ENCODE measurements at regions not wholly inside any gene's neighbourhood (a gene's known extent, or its start where the extent isn't known, plus 50 kb on each side); places are given as distances from the start of the nearest gene placed in this dataset.
A peak's percentile ranks its signal among the peaks of the same experiment; 100 is the strongest.

DNA sequence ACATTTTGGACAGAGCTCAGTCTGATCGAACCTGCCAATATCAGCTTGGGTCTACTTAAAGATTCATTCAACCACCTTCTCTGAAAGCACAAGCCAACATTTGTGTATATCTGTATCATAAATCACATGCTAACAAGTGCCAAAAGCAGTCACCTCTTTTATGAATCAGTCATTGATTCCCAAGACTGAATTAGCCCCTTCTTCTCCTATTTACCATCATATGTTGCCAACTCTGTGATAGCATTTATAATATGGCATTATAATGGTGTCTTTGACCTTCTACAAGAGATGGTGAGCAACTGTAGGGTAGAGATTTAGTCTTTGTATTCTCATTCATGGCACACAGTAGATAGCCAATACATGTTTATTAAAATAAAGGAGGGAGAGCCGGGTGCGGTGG lies 61.4 kb downstream of the DDX53 start:
- DNase-seq, result no peak

- no peak for DNase-seq
Observed at GRCh38 chrX:23062359-23062758, 62.6 kb downstream of the DDX53 start.

- no peak for DNase-seq
Observed at GRCh38 chrX:23066588-23067281, 67.0 kb downstream of the DDX53 start.

GRCh38 chrX:23075461-23075860 lies 75.7 kb downstream of the DDX53 start:
- DNase-seq, result peak in 2 of 3 donors; percentile 2 to 13

GRCh38 chrX:23079347-23079746 lies 79.6 kb downstream of the DDX53 start:
- DNase-seq, result no peak

DNA sequence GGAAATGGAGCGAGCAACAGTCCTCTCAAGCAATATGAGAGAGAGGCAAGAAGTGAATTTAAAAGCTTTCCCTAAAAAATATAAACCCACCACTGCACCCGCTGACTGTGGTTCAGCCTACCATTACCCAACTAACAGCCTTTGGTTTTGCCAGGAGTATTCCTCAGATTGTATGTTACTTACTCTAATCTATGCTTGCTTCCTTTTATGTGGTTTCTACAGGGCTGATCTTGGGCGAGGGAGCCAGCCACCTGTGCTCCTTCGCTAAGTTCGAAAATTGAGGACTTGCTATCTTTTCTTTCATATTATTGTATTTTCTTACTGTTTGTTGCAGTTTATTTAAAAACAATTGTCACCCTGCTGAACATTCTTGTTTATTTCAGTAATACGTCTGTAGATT lies 101.1 kb downstream of the DDX53 start:
- no peak for DNase-seq

DNA sequence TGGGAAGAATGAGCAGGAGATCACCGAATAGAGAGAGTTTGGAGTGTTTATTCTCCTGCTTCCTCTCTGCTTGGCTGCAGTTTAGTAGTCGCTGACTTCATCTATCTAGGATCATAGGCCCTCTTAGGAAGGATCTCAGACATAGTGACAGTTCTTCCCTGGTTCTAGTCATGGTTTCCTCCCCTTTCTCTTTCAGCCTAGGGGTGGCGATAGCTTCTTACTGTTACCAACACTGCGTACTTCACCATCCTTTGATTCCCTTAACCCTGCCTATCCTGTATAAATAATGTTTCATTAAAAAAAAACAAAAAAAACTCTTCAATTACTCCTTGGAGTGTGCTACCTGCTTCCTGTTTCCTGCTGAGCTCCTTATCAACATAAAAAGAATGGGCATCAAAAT lies 103.8 kb downstream of the DDX53 start:
- no peak for DNase-seq

DNA sequence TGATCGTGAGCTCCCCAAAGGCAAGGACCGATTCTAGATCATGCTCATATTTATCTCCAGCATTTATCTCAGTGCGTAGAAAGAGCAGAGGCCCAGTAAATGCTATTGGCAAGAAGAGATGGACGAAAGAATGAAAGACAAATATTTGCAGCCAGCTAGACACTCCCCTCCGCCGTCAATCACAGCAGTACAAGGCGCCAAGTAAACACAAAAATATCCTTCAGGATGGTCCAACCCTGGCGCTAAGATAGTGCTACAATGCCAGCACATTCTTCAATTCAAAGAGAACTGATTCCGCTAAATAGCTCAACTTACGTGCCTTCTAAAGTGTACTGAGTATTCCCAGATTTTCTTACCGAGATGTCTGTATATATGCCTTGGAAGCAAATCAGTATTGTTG lies 114.5 kb downstream of the DDX53 start:
- no peak for DNase-seq

DNA sequence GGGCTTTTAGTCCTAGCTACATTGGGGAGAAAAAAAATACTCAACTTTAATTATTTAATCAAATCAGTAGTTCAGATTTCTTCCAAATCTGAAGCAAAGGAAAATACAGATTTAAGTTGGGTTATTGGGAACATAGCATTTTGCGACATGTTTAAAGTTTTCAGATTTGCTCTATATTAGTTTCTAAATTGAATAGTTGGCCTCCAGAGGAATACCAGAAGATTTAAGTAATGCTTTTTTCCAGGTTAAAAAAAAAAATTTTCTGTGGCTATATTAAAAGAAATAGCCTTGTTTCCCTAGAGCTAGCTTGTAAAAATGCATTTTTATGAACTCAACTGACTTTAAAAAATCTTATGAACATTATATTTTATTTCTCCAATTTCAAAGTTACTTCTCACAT lies 115.9 kb downstream of the DDX53 start:
- DNase-seq, result no peak

GRCh38 chrX:23118163-23118562 lies 118.4 kb downstream of the DDX53 start:
- no peak for DNase-seq

DNA sequence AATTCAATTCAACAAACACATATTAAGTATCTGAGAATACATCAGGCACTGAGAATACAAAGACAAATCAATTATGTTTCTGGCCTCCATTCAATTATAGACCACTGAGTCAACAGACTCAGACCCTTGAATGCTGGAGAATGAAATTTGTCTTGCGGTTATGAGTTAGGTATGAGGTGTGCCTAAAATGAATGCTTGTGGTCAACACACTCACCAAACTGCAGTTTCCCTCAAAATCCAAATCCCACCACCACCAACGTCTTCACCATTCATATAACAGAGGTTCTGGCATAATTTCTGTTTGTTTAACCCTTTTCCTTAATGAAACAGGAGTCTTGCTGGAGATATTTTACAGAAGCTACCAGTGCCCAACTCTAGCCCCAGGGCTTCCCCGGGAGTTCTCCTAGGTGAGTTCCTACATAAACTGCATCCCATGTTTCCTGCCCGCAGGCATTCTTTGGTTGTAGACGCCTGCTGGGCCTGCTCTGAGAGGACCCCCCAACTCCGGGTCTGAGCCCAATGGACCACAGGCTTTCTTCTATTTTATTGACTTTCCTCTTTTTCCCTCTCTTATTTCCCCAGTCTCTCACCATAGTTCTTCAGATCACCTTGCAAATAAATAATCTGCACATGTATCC lies 119.2 kb downstream of the DDX53 start:
- no peak for DNase-seq

DNA sequence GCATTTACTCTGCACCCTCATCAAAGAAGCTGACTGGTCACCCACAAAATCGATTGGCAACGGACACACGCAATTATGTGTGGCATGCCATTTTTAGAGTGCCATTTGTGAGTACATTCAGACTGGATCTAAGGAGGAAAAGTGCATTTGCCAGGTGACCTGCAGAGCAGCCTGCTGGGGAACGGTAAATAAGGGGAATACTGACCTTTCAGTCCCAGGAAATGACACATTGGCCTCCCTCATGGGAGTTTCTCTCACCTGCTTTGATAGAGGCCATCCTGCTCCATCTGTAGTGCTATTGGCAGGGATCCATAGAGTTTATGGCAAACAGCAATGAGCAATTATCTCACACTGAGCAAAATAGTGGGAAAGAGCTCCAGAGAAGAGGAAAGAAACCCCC lies 127.8 kb downstream of the DDX53 start:
- DNase-seq, result no peak

GRCh38 chrX:23133551-23133950 lies 133.8 kb downstream of the DDX53 start:
- DNase-seq, result no peak

DNA sequence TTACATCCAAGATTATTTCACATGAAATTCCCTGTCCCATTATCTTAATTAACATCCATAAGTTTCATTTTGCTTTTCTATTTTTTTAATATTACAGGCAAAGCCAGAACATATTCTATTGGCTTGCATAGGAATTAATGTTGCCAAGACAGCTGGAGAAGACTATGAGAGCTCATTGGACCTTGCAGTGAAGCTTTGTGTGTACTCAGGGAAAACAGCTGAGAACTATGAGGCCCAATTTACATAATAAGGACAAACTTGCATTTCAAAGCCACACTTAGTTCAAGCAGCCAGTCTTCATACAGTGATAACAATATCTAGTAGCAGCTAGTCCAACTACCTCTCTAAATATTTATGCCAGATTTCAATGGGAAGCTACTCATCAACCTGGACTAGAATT lies 134.4 kb downstream of the DDX53 start:
- no peak for DNase-seq

- DNase-seq, result no peak
Observed at GRCh38 chrX:23136816-23137215, 137.1 kb downstream of the DDX53 start.

GRCh38 chrX:23168291-23168690 lies 166.4 kb upstream of the PTCHD1 start:
- no peak for DNase-seq

DNA sequence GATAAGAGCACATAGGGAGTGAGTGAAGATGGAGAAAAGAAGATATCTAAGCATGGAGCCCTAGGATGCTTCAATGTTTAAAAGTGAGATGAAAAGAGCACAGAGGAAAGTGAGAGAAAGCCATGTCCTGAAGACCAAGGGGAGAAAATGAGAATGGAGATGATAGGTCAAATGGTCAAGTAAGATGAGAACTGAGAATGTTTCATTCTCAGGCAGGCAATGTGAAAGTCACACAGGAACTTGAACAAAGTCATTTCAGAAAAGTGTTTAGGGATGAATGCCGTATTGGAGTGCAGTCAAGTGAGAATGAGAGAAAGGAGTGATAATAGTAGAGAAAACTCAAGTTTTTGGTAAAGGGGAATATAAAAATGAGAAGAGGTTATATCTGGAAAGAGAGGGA lies 148.7 kb upstream of the PTCHD1 start:
- no peak for DNase-seq

DNA sequence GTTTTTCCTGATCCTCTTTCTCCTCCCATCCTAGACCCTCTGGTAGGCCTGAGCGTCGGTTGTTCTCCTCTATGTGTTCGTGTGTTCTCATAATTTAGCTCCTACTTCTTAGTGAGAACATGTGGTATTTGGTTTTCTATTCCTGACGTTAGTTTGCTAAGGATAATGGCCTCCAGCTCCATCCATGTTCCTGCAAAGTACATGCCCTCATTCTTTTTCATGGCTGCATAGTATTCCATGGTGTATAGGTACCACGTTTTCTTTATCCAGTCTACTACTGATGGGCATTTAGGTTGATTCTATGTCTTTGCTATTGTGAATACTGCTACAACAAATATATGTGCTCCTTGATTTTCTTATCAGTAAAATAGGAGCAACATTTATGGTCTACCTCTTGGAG lies 146.8 kb upstream of the PTCHD1 start:
- DNase-seq, result no peak

GRCh38 chrX:23194885-23195554 lies 139.6 kb upstream of the PTCHD1 start:
- DNase-seq, result no peak

DNA sequence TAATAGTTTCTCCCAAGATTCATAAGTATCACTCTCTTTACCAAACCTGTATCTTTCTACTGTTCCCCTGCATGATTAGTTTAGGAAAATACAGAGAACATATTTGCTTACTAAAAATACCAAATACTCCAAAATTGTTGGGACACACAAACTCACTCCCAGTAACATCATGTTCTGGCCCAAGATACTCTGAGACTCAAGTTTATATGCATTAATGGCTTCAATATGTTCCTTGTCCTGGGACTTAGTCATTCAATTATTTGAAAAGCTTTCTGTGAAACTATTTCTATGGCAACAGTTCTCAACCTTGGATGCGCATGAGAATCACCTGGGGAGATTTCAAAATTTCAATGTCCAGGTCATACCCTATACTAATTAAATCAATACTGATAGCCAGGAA lies 138.9 kb upstream of the PTCHD1 start:
- DNase-seq, result no peak

DNA sequence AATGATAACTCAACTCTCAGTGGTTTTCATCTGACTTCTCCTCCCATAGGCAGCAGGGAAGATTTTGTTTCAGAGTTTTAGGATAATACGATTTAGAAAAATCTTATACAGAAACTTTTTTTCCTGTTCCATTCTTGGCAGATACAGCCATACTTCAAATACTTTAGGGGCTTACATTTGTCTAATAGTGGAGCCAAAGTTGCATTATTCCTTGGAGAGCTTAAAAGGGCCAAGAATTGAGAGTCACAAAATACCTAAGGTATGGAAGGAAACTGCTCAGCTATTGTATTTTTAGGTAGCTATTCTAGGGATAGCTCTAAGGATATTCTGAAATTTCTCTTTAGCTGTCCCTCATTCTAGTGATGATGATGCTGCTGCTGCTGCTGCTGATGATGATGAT lies 132.9 kb upstream of the PTCHD1 start:
- no peak for DNase-seq

- no peak for DNase-seq
Observed at GRCh38 chrX:23202326-23202725, 132.3 kb upstream of the PTCHD1 start.

GRCh38 chrX:23223169-23223568 lies 111.5 kb upstream of the PTCHD1 start:
- no peak for DNase-seq

DNA sequence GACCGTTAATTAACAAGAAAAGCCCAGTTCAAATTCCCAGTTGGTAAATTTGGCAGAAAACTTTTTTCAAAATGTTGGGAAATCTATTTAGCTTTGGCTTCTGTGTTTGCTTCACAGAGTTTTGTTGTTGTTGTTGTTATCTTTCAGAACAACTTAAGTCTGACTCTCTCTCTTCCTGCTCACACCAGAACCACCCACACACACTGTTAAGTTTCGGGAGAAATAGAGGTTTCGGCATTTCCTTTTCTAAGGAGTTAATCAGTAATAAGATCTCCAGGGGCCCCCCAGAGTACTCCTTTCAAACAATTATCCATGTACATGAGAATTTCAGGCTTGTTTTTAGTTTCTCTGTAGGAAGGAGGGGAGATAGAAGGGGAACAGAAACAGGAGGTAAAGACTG lies 106.2 kb upstream of the PTCHD1 start:
- DNase-seq, result no peak

Data from suppressor macrophage treated with lipopolysaccharide for 1 hour (primary cell).